ENCODE measurements at regions not wholly inside any gene's neighbourhood (a gene's known extent, or its start where the extent isn't known, plus 50 kb on each side); places are given as distances from the start of the nearest gene placed in this dataset.

DNA sequence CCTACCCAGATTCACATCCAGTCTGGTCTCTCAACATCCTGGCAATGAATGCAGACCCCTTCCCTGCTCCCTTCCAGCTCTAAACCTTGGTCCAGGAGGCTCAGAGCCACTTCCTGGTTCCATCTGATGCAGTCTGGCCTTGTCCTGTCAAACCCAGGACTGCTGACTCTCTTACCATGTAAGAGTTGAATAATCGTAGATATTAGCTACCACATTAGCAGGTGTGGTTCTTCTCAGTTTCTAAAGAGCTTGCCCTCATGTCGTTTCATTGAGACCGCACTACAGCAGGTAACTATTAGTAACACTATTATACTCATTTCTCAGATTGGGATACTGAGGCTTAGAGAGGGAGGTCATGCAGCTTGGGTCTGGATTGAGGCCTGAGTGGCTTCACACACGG, 133.3 kb downstream of the BOD1 start:
- no peak for TF ChIP-seq POLR2A (IDR thresholded peaks at IDR 0.05; ENCODE audit: low read depth, low read length)
- TF ChIP-seq, protein P1, sequence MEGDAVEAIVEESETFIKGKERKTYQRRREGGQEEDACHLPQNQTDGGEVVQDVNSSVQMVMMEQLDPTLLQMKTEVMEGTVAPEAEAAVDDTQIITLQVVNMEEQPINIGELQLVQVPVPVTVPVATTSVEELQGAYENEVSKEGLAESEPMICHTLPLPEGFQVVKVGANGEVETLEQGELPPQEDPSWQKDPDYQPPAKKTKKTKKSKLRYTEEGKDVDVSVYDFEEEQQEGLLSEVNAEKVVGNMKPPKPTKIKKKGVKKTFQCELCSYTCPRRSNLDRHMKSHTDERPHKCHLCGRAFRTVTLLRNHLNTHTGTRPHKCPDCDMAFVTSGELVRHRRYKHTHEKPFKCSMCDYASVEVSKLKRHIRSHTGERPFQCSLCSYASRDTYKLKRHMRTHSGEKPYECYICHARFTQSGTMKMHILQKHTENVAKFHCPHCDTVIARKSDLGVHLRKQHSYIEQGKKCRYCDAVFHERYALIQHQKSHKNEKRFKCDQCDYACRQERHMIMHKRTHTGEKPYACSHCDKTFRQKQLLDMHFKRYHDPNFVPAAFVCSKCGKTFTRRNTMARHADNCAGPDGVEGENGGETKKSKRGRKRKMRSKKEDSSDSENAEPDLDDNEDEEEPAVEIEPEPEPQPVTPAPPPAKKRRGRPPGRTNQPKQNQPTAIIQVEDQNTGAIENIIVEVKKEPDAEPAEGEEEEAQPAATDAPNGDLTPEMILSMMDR (conservative IDR thresholded peaks at IDR 0.05; ENCODE audit: low read depth, low read length) = no peak
